GM12891 (cell line): ENCODE measurements at regions not wholly inside any gene's neighbourhood (a gene's known extent, or its start where the extent isn't known, plus 50 kb on each side); places are given as distances from the start of the nearest gene placed in this dataset.

Experiments used
- DNase-seq: peaks from one replicate; pipeline ENCODE4 v3.0.0; 2011; ENCODE audit warnings: low spot score; ENCODE audit not compliant: insufficient read length
- FAIRE-seq: peaks from 2 replicates; lab custom pipeline; 2011; peaks lifted over from hg19 to GRCh38; lab: Jason Lieb, UNC
- PAX5 ChIP-seq: IDR thresholded peaks from 2 replicates; pipeline ENCODE4 v1.6.1; 2011; ENCODE audit warnings: low read length, moderate library complexity, mild to moderate bottlenecking; ENCODE audit not compliant: insufficient read depth, severe bottlenecking
- POLR2A ChIP-seq: IDR thresholded peaks from 2 replicates; pipeline ENCODE4 v1.6.1; 2011; ENCODE audit warnings: low read depth, low read length, control low read depth
- POLR2AphosphoS5 ChIP-seq: IDR thresholded peaks from 2 replicates; pipeline ENCODE4 v1.6.1; 2011; ENCODE audit warnings: low read depth, low read length, control low read depth
- POU2F2 ChIP-seq: IDR thresholded peaks from 2 replicates; pipeline ENCODE4 v1.6.1; 2011; ENCODE audit warnings: low read depth, mild to moderate bottlenecking, control low read depth, low read length, moderate library complexity
- SPI1 ChIP-seq: IDR thresholded peaks from 2 replicates; pipeline ENCODE4 v1.6.1; 2011; ENCODE audit warnings: low read depth, low read length, control low read depth
- TAF1 ChIP-seq: IDR thresholded peaks from 2 replicates; pipeline ENCODE4 v1.6.1; 2011; ENCODE audit warnings: low read depth, low read length, control low read depth

DNA sequence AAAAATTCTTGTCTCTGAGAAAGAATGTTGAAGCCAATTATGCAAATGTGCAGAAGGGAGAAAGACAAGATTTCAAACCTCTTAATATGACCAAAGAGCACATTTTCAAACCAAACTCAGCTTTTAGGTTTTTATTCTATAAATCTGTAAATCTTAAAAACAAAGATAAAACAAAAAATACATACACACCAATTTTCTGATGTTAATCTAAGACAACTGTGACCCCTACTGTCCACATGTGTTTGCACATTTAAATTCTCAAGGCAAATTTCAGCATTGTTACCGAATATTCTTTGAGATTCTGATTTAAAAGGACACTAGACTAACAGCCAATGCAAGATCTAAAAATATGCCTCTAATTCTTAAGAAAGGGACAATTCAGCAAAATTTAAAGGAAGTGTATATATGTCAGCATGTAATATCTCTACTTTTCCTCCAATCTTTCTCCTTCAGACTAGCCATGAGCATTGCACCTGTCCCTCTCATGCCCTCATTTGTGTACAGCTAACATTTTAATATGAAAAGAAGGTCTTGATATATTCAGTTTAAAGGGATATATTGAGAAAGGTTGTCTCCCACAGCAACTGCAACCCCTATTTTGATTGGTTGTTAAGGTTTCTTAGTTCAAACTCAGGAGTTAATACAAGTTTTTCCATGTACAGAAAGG is 417.9 kb downstream of the IPMK start:
- FAIRE-seq (no peak), DNase-seq (no peak)
- TF ChIP-seq POLR2A: no peak

- FAIRE-seq: no peak
- TF ChIP-seq POLR2AphosphoS5 (no peak), PAX5 (no peak), POLR2A (no peak), POU2F2 (no peak), SPI1 (no peak)
Measured at GRCh38 chr10:57846307-57847065, 421.2 kb downstream of the IPMK start.

DNA sequence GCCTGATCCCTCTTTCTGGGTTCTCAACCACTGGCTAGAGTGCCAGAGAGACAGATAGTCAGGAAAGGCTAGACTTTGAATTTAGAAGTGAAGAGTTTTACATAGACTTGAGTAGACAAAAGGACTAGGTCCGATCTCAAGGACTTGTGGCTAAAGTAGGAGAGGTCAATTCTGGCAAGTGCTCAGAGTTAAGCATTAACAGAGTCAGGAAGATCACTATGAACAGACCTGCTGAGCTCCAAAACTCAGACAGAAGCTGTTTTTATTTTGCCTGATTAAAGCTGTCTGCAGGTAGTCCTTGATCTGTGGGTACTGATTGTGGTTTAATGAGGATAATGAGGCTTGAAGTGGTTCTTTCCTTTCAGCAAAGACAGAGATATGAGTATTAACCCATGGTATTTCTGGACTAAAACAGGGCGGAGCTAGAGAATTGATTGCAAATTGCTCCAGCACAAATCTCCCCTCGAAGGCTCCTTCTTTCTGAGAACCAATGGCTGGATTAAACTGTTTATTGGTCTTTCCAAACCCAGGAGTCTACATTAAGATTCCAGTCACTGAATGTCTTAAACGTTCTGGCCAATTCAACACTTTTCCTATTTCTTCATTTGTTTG is 423.2 kb downstream of the IPMK start:
- no peak for FAIRE-seq
- no peak for TF ChIP-seq POLR2A
- no peak for TF ChIP-seq POU2F2
- no peak for TF ChIP-seq TAF1
- no peak for TF ChIP-seq POLR2AphosphoS5
- no peak for TF ChIP-seq SPI1
- no peak for DNase-seq

More at GRCh38 chr10:57846307-57847065, 421.2 kb downstream of the IPMK start:
- no peak for DNase-seq

- DNase-seq: no peak
- no peak for FAIRE-seq
- TF ChIP-seq PAX5 (no peak), SPI1 (no peak)
Measured at GRCh38 chr10:57830877-57831560, 436.7 kb downstream of the IPMK start.

- DNase-seq: no peak
- no peak for FAIRE-seq
- TF ChIP-seq POLR2A (no peak), PAX5 (no peak), POLR2AphosphoS5 (no peak), POU2F2 (no peak)
Measured at GRCh38 chr10:57825015-57825414, 442.7 kb downstream of the IPMK start.

GRCh38 chr10:57823398-57823797 is 444.3 kb downstream of the IPMK start:
- TF ChIP-seq POLR2AphosphoS5 (no peak), POU2F2 (no peak), PAX5 (no peak), POLR2A (no peak), TAF1 (no peak), SPI1 (no peak)
- FAIRE-seq: no peak
- no peak for DNase-seq

GRCh38 chr10:57822965-57823364 is 444.7 kb downstream of the IPMK start:
- FAIRE-seq: no peak
- TF ChIP-seq POLR2A: no peak
- no peak for TF ChIP-seq SPI1
- TF ChIP-seq TAF1: no peak
- no peak for TF ChIP-seq PAX5
- TF ChIP-seq POU2F2: no peak

DNA sequence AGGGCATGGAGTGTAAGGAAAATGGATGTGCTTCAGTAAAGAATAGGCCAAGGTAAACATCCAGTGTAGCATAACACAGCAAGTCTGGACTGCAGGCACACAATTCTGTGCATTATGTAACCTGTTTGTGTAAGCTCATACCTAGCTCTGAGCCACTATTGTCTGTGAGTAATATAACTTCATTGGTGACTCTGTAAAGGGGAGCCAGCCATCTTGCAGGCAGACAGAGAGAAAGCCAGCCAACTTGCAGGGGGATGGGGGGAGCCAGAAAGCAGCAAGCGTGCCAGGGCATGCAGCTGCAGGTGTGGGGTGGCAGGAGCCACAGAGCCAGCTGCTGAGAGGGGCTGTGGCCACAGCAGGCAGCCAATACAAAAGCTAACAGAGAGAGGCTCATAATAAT is 449.2 kb downstream of the IPMK start:
- FAIRE-seq (no peak), DNase-seq (no peak)
- TF ChIP-seq POLR2A (no peak), TAF1 (no peak), PAX5 (no peak), POLR2AphosphoS5 (no peak)

More at GRCh38 chr10:57822965-57823364, 444.7 kb downstream of the IPMK start:
- DNase-seq: no peak

GRCh38 chr10:57817741-57818140 is 450.0 kb downstream of the IPMK start:
- FAIRE-seq (no peak), DNase-seq (no peak)
- TF ChIP-seq TAF1 (no peak), POLR2AphosphoS5 (no peak), PAX5 (no peak), POU2F2 (no peak), SPI1 (no peak), POLR2A (no peak)

- TF ChIP-seq POLR2A (no peak), POU2F2 (no peak), POLR2AphosphoS5 (no peak)
- DNase-seq (no peak), FAIRE-seq (no peak)
Measured at GRCh38 chr10:57815949-57816348, 451.7 kb downstream of the IPMK start.
